ENCODE measurements at regions not wholly inside any gene's neighbourhood (a gene's known extent, or its start where the extent isn't known, plus 50 kb on each side); places are given as distances from the start of the nearest gene placed in this dataset.

DNA sequence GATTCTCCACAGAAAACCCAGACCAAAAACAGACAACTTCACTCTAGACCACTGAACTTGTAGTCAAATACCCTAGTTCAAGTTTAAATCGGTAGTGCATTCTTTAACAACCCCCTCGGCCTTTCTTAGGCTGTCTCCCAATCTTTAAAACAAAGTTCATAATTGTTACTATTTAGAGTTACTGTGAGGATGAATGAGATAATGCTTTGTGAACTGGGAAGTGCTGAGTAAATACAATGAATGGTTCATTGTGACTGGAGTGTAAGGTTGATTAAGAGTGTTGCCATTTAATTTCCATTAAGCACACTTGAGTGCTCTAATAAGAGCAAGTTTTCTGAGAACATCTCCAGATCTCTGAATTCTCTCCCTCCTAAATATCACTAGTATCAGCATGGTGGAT, 228.8 kb upstream of the PIK3R1 start:
- TF ChIP-seq EZH2 (IDR thresholded peaks at IDR 0.05; ENCODE audit: borderline replicate concordance), result no peak
- TF ChIP-seq, protein P1, sequence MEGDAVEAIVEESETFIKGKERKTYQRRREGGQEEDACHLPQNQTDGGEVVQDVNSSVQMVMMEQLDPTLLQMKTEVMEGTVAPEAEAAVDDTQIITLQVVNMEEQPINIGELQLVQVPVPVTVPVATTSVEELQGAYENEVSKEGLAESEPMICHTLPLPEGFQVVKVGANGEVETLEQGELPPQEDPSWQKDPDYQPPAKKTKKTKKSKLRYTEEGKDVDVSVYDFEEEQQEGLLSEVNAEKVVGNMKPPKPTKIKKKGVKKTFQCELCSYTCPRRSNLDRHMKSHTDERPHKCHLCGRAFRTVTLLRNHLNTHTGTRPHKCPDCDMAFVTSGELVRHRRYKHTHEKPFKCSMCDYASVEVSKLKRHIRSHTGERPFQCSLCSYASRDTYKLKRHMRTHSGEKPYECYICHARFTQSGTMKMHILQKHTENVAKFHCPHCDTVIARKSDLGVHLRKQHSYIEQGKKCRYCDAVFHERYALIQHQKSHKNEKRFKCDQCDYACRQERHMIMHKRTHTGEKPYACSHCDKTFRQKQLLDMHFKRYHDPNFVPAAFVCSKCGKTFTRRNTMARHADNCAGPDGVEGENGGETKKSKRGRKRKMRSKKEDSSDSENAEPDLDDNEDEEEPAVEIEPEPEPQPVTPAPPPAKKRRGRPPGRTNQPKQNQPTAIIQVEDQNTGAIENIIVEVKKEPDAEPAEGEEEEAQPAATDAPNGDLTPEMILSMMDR (IDR thresholded peaks at IDR 0.05; ENCODE audit: poor library complexity), result no peak
- no peak for TF ChIP-seq EZH2phosphoT487 (IDR thresholded peaks at IDR 0.05; ENCODE audit: low read depth, severe bottlenecking, unreplicated experiment)

Data from hepatocyte (in vitro differentiated cells).